ENCODE measurements at regions not wholly inside any gene's neighbourhood (a gene's known extent, or its start where the extent isn't known, plus 50 kb on each side); places are given as distances from the start of the nearest gene placed in this dataset.
"Not testable (repeated sequence)": the region's sequence is repeated elsewhere in the genome, so short reads cannot be mapped to it uniquely, and the experiment has no call there.

GRCh38 chr6:1170794-1171193 is 141.1 kb upstream of the FOXQ1 start:
- no peak overlapping the region for H3K27ac ChIP-seq (ENCODE audit: low read depth, low read length)
- H3K36me3 ChIP-seq (ENCODE audit: control insufficient read depth in 5 of 5, insufficient read depth in 5 of 5, low read length in 5 of 5) = no peaks in the 10 kb centered on the region
- H3K9me3 ChIP-seq (ENCODE audit: control insufficient read depth in 5 of 5, low read length in 5 of 5) = no peaks in the 10 kb centered on the region
- no peak overlapping the region for H3K9ac ChIP-seq (ENCODE audit: low read length in 5 of 5)
- H3K4me1 ChIP-seq (ENCODE audit: control insufficient read depth in 5 of 5, insufficient read depth in 5 of 5, low read length in 5 of 5) = peaks cover 0 to 5% (median 0%) of the 10 kb centered on the region in 5 donors
- H3K4me3 ChIP-seq (ENCODE audit: low read depth in 1 of 5, low read length in 5 of 5) = no peak overlapping the region
- H3K27me3 ChIP-seq (ENCODE audit: control insufficient read depth in 5 of 5, insufficient read depth in 4 of 5, low read length in 5 of 5) = peaks cover 0 to 8% (median 3%) of the 10 kb centered on the region in 5 donors

- Histone ChIP-seq H3K27ac (ENCODE audit: low read depth, low read length) (no peak overlapping the region), H3K9ac (ENCODE audit: low read length in 5 of 5) (no peak overlapping the region), H3K4me1 (ENCODE audit: control insufficient read depth in 5 of 5, insufficient read depth in 5 of 5, low read length in 5 of 5) (peaks cover 0 to 5% (median 0%) of the 10 kb centered on the region in 5 donors), H3K27me3 (ENCODE audit: control insufficient read depth in 5 of 5, insufficient read depth in 4 of 5, low read length in 5 of 5) (peaks cover 0 to 3% (median 0%) of the 10 kb centered on the region in 5 donors), H3K9me3 (ENCODE audit: control insufficient read depth in 5 of 5, low read length in 5 of 5) (no peaks in the 10 kb centered on the region), H3K4me3 (ENCODE audit: low read depth in 1 of 5, low read length in 5 of 5) (no peak overlapping the region), H3K36me3 (ENCODE audit: control insufficient read depth in 5 of 5, insufficient read depth in 5 of 5, low read length in 5 of 5) (no peaks in the 10 kb centered on the region)
These were observed 147.3 kb upstream of the FOXQ1 start for GRCh38 chr6:1164600-1164999.

GRCh38 chr6:1163501-1163900 is 148.4 kb upstream of the FOXQ1 start:
- Histone ChIP-seq H3K36me3 (ENCODE audit: control insufficient read depth in 5 of 5, insufficient read depth in 5 of 5, low read length in 5 of 5) (no peaks in the 10 kb centered on the region), H3K27me3 (ENCODE audit: control insufficient read depth in 5 of 5, insufficient read depth in 4 of 5, low read length in 5 of 5) (peaks cover 0 to 3% (median 0%) of the 10 kb centered on the region in 5 donors), H3K4me3 (ENCODE audit: low read depth in 1 of 5, low read length in 5 of 5) (no peak overlapping the region), H3K27ac (ENCODE audit: low read depth, low read length) (no peak overlapping the region), H3K4me1 (ENCODE audit: control insufficient read depth in 5 of 5, insufficient read depth in 5 of 5, low read length in 5 of 5) (peaks cover 0 to 5% (median 0%) of the 10 kb centered on the region in 5 donors), H3K9me3 (ENCODE audit: control insufficient read depth in 5 of 5, low read length in 5 of 5) (no peaks in the 10 kb centered on the region), H3K9ac (ENCODE audit: low read length in 5 of 5) (no peak overlapping the region)

DNA sequence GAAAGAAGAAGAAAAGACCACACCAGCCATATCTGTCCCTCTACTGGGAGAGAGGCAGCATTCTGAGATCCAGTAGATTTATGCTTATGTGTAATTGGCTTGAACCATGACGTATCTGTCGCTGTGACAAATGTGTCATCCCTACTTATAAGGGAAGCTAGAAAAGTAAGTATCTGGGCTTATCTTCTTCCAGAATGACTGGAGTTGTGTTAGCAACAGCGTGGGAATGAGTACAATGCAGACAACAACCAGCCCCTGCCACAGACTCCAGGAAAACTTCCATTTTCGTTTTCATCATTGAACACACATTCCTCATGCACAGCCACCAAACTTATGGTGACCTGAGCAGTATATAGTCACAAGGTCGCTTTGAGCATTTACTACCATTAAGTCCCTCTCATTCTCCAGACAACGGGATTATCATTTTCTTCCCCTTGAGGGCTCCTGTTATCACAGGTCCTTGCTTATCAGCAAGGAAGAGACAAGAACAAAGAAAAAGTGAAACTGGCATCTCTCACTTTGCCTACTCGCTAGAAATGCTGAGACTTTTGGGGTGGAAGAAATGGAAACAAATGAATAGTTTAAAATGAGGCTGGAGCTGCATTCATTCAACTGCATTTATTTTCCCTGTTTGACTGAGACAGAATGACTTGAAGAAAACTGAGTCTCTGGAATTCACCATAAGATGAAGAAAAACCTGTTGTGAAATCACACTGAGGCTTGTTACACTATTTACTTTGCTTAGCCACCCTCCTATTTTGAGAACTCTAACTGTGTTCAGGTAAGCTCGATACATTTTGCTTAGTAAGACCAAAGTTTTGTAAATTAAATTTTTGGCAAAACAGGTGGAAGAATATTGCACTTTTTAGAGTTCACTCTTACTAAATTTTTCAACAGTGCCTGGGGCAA is 149.3 kb upstream of the FOXQ1 start:
- Histone ChIP-seq H3K27ac (ENCODE audit: low read depth, low read length) (no peak overlapping the region), H3K4me3 (ENCODE audit: low read depth in 1 of 5, low read length in 5 of 5) (no peak overlapping the region), H3K9me3 (ENCODE audit: control insufficient read depth in 5 of 5, low read length in 5 of 5) (no peaks in the 10 kb centered on the region), H3K4me1 (ENCODE audit: control insufficient read depth in 5 of 5, insufficient read depth in 5 of 5, low read length in 5 of 5) (peaks cover 0 to 5% (median 0%) of the 10 kb centered on the region in 5 donors), H3K9ac (ENCODE audit: low read length in 5 of 5) (no peak overlapping the region), H3K27me3 (ENCODE audit: control insufficient read depth in 5 of 5, insufficient read depth in 4 of 5, low read length in 5 of 5) (peaks cover 0 to 3% (median 0%) of the 10 kb centered on the region in 5 donors), H3K36me3 (ENCODE audit: control insufficient read depth in 5 of 5, insufficient read depth in 5 of 5, low read length in 5 of 5) (no peaks in the 10 kb centered on the region)

- H3K27ac ChIP-seq (ENCODE audit: low read depth, low read length); H3K9me3 ChIP-seq (ENCODE audit: control insufficient read depth in 5 of 5, low read length in 5 of 5); H3K9ac ChIP-seq (ENCODE audit: low read length in 5 of 5); H3K4me1 ChIP-seq (ENCODE audit: control insufficient read depth in 5 of 5, insufficient read depth in 5 of 5, low read length in 5 of 5); H3K27me3 ChIP-seq (ENCODE audit: control insufficient read depth in 5 of 5, insufficient read depth in 4 of 5, low read length in 5 of 5); H3K4me3 ChIP-seq (ENCODE audit: low read depth in 1 of 5, low read length in 5 of 5); H3K36me3 ChIP-seq (ENCODE audit: control insufficient read depth in 5 of 5, insufficient read depth in 5 of 5, low read length in 5 of 5): not testable (repeated sequence)
These were observed 155.5 kb upstream of the FOXQ1 start for GRCh38 chr6:1156411-1156810.

GRCh38 chr6:1153696-1154245 is 158.1 kb upstream of the FOXQ1 start:
- no peaks in the 10 kb centered on the region for H3K9me3 ChIP-seq (ENCODE audit: control insufficient read depth in 5 of 5, low read length in 5 of 5)
- H3K4me1 ChIP-seq (ENCODE audit: control insufficient read depth in 5 of 5, insufficient read depth in 5 of 5, low read length in 5 of 5) = no peaks in the 10 kb centered on the region
- H3K36me3 ChIP-seq (ENCODE audit: control insufficient read depth in 5 of 5, insufficient read depth in 5 of 5, low read length in 5 of 5) = no peaks in the 10 kb centered on the region
- H3K9ac ChIP-seq (ENCODE audit: low read length in 5 of 5) = no peak overlapping the region
- no peak overlapping the region for H3K4me3 ChIP-seq (ENCODE audit: low read depth in 1 of 5, low read length in 5 of 5)
- H3K27ac ChIP-seq (ENCODE audit: low read depth, low read length) = no peak overlapping the region
- peaks cover 0 to 2% (median 0%) of the 10 kb centered on the region in 5 donors for H3K27me3 ChIP-seq (ENCODE audit: control insufficient read depth in 5 of 5, insufficient read depth in 4 of 5, low read length in 5 of 5)

GRCh38 chr6:1146500-1146899 is 165.4 kb upstream of the FOXQ1 start:
- peaks cover 0 to 17% (median 7%) of the 10 kb centered on the region in 5 donors for H3K27me3 ChIP-seq (ENCODE audit: control insufficient read depth in 5 of 5, insufficient read depth in 4 of 5, low read length in 5 of 5)
- H3K9ac ChIP-seq (ENCODE audit: low read length in 5 of 5) = no peak overlapping the region

DNA sequence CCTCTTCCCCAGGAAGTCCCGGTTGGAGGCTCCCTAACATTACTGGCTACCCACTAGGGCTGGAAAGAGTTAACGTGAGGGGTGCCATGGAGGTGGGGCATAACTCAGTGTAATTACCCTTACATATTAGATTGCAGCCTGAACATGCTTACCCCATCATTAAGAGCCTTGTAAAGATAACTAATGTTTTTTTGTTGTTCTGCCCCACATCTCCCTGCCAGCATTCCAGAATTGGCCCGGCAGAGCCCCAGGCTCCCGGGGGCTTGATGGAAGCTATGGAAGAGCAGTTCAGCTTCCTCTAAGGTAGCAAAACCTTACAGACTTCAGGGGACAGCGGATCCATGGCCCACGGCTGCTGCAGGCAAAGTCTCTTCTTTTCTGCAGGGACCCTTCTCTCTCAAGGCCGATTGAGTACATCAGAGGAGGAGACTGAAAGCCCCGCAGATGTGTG is 166.1 kb upstream of the FOXQ1 start:
- no peak overlapping the region for H3K9ac ChIP-seq (ENCODE audit: low read length in 5 of 5)
- H3K27ac ChIP-seq (ENCODE audit: low read depth, low read length) = no peak overlapping the region
- H3K36me3 ChIP-seq (ENCODE audit: control insufficient read depth in 5 of 5, insufficient read depth in 5 of 5, low read length in 5 of 5) = no peaks in the 10 kb centered on the region
- H3K4me1 ChIP-seq (ENCODE audit: control insufficient read depth in 5 of 5, insufficient read depth in 5 of 5, low read length in 5 of 5) = no peaks in the 10 kb centered on the region
- H3K9me3 ChIP-seq (ENCODE audit: control insufficient read depth in 5 of 5, low read length in 5 of 5) = no peaks in the 10 kb centered on the region
- H3K4me3 ChIP-seq (ENCODE audit: low read depth in 1 of 5, low read length in 5 of 5) = no peak overlapping the region
- H3K27me3 ChIP-seq (ENCODE audit: control insufficient read depth in 5 of 5, insufficient read depth in 4 of 5, low read length in 5 of 5) = peaks cover 0 to 17% (median 7%) of the 10 kb centered on the region in 5 donors

More at GRCh38 chr6:1146500-1146899, 165.4 kb upstream of the FOXQ1 start:
- Histone ChIP-seq H3K27ac (ENCODE audit: low read depth, low read length) (no peak overlapping the region), H3K4me1 (ENCODE audit: control insufficient read depth in 5 of 5, insufficient read depth in 5 of 5, low read length in 5 of 5) (no peaks in the 10 kb centered on the region), H3K4me3 (ENCODE audit: low read depth in 1 of 5, low read length in 5 of 5) (no peak overlapping the region), H3K36me3 (ENCODE audit: control insufficient read depth in 5 of 5, insufficient read depth in 5 of 5, low read length in 5 of 5) (no peaks in the 10 kb centered on the region), H3K9me3 (ENCODE audit: control insufficient read depth in 5 of 5, low read length in 5 of 5) (no peaks in the 10 kb centered on the region)

- H3K27me3 ChIP-seq (ENCODE audit: control insufficient read depth in 5 of 5, insufficient read depth in 4 of 5, low read length in 5 of 5) = peaks cover 0 to 15% (median 7%) of the 10 kb centered on the region in 5 donors
- no peak overlapping the region for H3K9ac ChIP-seq (ENCODE audit: low read length in 5 of 5)
- H3K4me3 ChIP-seq (ENCODE audit: low read depth in 1 of 5, low read length in 5 of 5) = no peak overlapping the region
- no peaks in the 10 kb centered on the region for H3K36me3 ChIP-seq (ENCODE audit: control insufficient read depth in 5 of 5, insufficient read depth in 5 of 5, low read length in 5 of 5)
- no peaks in the 10 kb centered on the region for H3K9me3 ChIP-seq (ENCODE audit: control insufficient read depth in 5 of 5, low read length in 5 of 5)
- no peak overlapping the region for H3K27ac ChIP-seq (ENCODE audit: low read depth, low read length)
- H3K4me1 ChIP-seq (ENCODE audit: control insufficient read depth in 5 of 5, insufficient read depth in 5 of 5, low read length in 5 of 5) = no peaks in the 10 kb centered on the region
These were observed 166.8 kb upstream of the FOXQ1 start for GRCh38 chr6:1144842-1145767.
